GM12878 (cell line): ENCODE measurements at regions not wholly inside any gene's neighbourhood (a gene's known extent, or its start where the extent isn't known, plus 50 kb on each side); places are given as distances from the start of the nearest gene placed in this dataset.

Experiments
- CTCF ChIP-seq, 3 experiments: IDR thresholded peaks in 2 of 3; conservative IDR thresholded peaks in 1 of 3; 2 replicates each; pipeline ENCODE4 v1.5.1; 2011; ENCODE audit warnings: low read depth in 3 of 3, low read length in 3 of 3, mild to moderate bottlenecking in 3 of 3, control low read depth in 2 of 3, moderate library complexity in 2 of 3, inconsistent platforms in 1 of 3, mixed read lengths in 1 of 3; ENCODE audit not compliant: control insufficient read depth in 2 of 3, insufficient read depth in 1 of 3; ENCODE audit errors: extremely low read depth in 1 of 3
- FOXM1 ChIP-seq: IDR thresholded peaks from 2 replicates; pipeline ENCODE4 v1.6.1; 2012; ENCODE audit warnings: low read depth, mild to moderate bottlenecking, inconsistent platforms, low read length, moderate library complexity
- HDAC2 ChIP-seq: fragments of 200-600 bp; sonication (generic); IDR thresholded peaks from 2 replicates; pipeline ENCODE4 v1.6.1; 2017
- KDM1A ChIP-seq: fragments of 200-600 bp; sonication (generic); IDR thresholded peaks from 2 replicates; pipeline ENCODE4 v1.6.1; 2016; ENCODE audit warnings: borderline replicate concordance
- POLR2A ChIP-seq: IDR thresholded peaks from 2 replicates; pipeline ENCODE4 v1.6.1; 2011; ENCODE audit warnings: low read depth, mild to moderate bottlenecking, low read length
- SRF ChIP-seq, 2 experiments: IDR thresholded peaks; 2 replicates each; pipeline ENCODE4 v1.6.1; 2011; ENCODE audit warnings: low read depth in 2 of 2, low read length in 2 of 2, mild to moderate bottlenecking in 1 of 2, moderate library complexity in 1 of 2
- TF ChIP-seq, protein P1 (sequence below): IDR thresholded peaks from 2 replicates; pipeline ENCODE4 v1.6.1; 2011; ENCODE audit warnings: low read depth, low read length, improper control_type of control experiment, borderline replicate concordance
- TF ChIP-seq, protein P2 (sequence below): fragments of 450-650 bp; IDR thresholded peaks from 2 replicates; pipeline ENCODE4 v1.6.1; 2017; ENCODE audit warnings: antibody characterized with exemption, mild to moderate bottlenecking, moderate library complexity

DNA sequence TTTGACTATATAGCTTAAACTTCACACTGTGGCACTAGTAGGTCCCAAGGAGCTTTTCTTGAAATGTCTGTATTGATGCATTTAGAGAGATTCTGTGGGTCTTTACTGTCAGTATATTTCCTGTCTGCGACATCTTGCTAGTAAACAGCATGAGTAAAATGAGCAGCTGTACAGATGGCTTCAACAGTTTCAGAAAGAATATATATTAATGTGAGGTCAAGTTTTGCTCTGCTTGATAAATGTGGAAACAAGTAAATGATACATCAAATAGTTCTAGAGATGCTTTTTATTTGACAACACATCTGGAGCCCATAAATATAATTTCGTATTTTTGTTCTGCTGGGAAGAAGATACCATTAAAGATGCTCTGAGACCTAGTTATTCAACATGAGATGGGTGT lies 310.9 kb upstream of the COL3A1 start:
- TF ChIP-seq, protein P1, sequence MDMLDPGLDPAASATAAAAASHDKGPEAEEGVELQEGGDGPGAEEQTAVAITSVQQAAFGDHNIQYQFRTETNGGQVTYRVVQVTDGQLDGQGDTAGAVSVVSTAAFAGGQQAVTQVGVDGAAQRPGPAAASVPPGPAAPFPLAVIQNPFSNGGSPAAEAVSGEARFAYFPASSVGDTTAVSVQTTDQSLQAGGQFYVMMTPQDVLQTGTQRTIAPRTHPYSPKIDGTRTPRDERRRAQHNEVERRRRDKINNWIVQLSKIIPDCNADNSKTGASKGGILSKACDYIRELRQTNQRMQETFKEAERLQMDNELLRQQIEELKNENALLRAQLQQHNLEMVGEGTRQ = no peak
- no peak for TF ChIP-seq HDAC2
- TF ChIP-seq CTCF (IDR thresholded peaks at IDR 0.05 in 2 of 3, conservative IDR thresholded peaks at IDR 0.05 in 1 of 3; ENCODE audit: control insufficient read depth in 2 of 3, extremely low read depth in 1 of 3, insufficient read depth in 1 of 3, low read depth in 3 of 3, low read length in 3 of 3) = no peak
- TF ChIP-seq, protein P2, sequence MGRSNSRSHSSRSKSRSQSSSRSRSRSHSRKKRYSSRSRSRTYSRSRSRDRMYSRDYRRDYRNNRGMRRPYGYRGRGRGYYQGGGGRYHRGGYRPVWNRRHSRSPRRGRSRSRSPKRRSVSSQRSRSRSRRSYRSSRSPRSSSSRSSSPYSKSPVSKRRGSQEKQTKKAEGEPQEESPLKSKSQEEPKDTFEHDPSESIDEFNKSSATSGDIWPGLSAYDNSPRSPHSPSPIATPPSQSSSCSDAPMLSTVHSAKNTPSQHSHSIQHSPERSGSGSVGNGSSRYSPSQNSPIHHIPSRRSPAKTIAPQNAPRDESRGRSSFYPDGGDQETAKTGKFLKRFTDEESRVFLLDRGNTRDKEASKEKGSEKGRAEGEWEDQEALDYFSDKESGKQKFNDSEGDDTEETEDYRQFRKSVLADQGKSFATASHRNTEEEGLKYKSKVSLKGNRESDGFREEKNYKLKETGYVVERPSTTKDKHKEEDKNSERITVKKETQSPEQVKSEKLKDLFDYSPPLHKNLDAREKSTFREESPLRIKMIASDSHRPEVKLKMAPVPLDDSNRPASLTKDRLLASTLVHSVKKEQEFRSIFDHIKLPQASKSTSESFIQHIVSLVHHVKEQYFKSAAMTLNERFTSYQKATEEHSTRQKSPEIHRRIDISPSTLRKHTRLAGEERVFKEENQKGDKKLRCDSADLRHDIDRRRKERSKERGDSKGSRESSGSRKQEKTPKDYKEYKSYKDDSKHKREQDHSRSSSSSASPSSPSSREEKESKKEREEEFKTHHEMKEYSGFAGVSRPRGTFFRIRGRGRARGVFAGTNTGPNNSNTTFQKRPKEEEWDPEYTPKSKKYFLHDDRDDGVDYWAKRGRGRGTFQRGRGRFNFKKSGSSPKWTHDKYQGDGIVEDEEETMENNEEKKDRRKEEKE = no peak
- no peak for TF ChIP-seq FOXM1
- TF ChIP-seq POLR2A = no peak
- TF ChIP-seq SRF (IDR thresholded peaks at IDR 0.05; ENCODE audit: low read depth in 2 of 2, low read length in 2 of 2) = no peak
- TF ChIP-seq KDM1A = no peak
